NB4 (cell line): ENCODE measurements at regions not wholly inside any gene's neighbourhood (a gene's known extent, or its start where the extent isn't known, plus 50 kb on each side); places are given as distances from the start of the nearest gene placed in this dataset.

Experiments
- TF ChIP-seq, protein P1 (sequence below): IDR thresholded peaks from one replicate; pipeline ENCODE4 v1.5.1; 2012; ENCODE audit warnings: low read depth, low read length
- TF ChIP-seq, protein P2 (sequence below): IDR thresholded peaks from 2 replicates; pipeline ENCODE4 v1.6.1; 2011; ENCODE audit warnings: low read depth, low read length

DNA sequence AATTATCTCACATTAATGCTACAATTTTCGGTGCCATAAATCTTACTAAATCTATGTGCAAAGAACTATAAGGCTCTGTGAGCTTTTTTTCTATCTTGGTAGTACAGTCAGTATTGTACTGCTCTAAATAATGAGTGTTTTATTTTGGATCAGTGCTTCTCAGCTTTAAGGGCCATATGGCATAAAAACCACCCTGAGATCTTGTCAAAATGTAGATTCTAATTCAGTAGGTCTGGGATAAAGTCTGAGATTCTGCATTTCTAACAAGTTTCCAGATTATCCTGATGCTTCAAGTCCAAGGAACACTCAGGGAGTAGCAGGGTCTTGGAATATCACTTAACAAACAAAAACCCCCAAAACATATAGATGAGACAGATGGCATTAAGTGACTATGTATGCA lies 486.5 kb downstream of the GRXCR1 start:
- TF ChIP-seq, protein P1, sequence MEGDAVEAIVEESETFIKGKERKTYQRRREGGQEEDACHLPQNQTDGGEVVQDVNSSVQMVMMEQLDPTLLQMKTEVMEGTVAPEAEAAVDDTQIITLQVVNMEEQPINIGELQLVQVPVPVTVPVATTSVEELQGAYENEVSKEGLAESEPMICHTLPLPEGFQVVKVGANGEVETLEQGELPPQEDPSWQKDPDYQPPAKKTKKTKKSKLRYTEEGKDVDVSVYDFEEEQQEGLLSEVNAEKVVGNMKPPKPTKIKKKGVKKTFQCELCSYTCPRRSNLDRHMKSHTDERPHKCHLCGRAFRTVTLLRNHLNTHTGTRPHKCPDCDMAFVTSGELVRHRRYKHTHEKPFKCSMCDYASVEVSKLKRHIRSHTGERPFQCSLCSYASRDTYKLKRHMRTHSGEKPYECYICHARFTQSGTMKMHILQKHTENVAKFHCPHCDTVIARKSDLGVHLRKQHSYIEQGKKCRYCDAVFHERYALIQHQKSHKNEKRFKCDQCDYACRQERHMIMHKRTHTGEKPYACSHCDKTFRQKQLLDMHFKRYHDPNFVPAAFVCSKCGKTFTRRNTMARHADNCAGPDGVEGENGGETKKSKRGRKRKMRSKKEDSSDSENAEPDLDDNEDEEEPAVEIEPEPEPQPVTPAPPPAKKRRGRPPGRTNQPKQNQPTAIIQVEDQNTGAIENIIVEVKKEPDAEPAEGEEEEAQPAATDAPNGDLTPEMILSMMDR: no peak
- TF ChIP-seq, protein P2, sequence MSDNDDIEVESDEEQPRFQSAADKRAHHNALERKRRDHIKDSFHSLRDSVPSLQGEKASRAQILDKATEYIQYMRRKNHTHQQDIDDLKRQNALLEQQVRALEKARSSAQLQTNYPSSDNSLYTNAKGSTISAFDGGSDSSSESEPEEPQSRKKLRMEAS: no peak
